Thyroid gland (tissue), 4 donors: ENCODE measurements at regions not wholly inside any gene's neighbourhood (a gene's known extent, or its start where the extent isn't known, plus 50 kb on each side); places are given as distances from the start of the nearest gene placed in this dataset.
"Not testable (repeated sequence)": the region's sequence is repeated elsewhere in the genome, so short reads cannot be mapped to it uniquely, and the experiment has no call there.

Experiments used
- DNase-seq, 2 donors: peaks; one replicate each; pipeline ENCODE4 v3.0.0-alpha.2; 2019
- H3K27ac ChIP-seq, 3 donors: fragments of 200-600 bp; sonication (generic); 1 replicate in 2 of 3; 2 replicates in 1 of 3; pipeline ENCODE4 v1.5.1; 2016 to 2019; ENCODE audit warnings: mild to moderate bottlenecking in 1 of 3, moderate library complexity in 1 of 3
- H3K27me3 ChIP-seq: fragments of 200-600 bp; sonication (generic); one replicate; pipeline ENCODE4 v1.5.1; 2019
- H3K36me3 ChIP-seq, 2 donors: fragments of 200-600 bp; sonication (generic); one replicate each; pipeline ENCODE4 v1.5.1; 2016 to 2019
- H3K4me1 ChIP-seq, 2 donors: fragments of 200-600 bp; sonication (generic); one replicate each; pipeline ENCODE4 v1.5.1; 2017 to 2019
- H3K4me3 ChIP-seq, 3 donors: fragments of 200-600 bp; sonication (generic); replicated peaks in 1 of 3; 1 replicate in 2 of 3; 2 replicates in 1 of 3; pipeline ENCODE4 v1.5.1; 2016; ENCODE audit warnings: mild to moderate bottlenecking in 1 of 3
- H3K9me3 ChIP-seq: fragments of 200-600 bp; sonication (generic); one replicate; pipeline ENCODE4 v1.5.1; 2017
- POLR2A ChIP-seq, 2 donors: fragments of 450-650 bp; IDR thresholded peaks; one replicate each; pipeline ENCODE4 v1.6.1; 2017; ENCODE audit warnings: antibody characterized with exemption in 2 of 2, mild to moderate bottlenecking in 2 of 2, moderate library complexity in 1 of 2
- WGBS, 2 donors: methylation state at CpG; one replicate each; pipeline ENCODE4 v1.1.5; 2017; 5-methylcytosine and 5-hydroxymethylcytosine counted together
- intact Hi-C: fragments of 100-400 bp; cut with DNase I; formaldehyde crosslinking; loops from one replicate; pipeline ENCODE4 v1.15.1; 2023
- TF ChIP-seq, protein P1 (sequence below), 6 experiments: fragments of 200-600 bp in 3 of 6; fragments of 450-650 bp in 3 of 6; sonication (generic) in 3 of 6; IDR thresholded peaks; one replicate each; pipeline ENCODE4 v1.5.1; 2016 to 2019; ENCODE audit warnings: antibody characterized with exemption in 6 of 6, mild to moderate bottlenecking in 2 of 6, inconsistent platforms in 1 of 6, moderate library complexity in 1 of 6

DNA sequence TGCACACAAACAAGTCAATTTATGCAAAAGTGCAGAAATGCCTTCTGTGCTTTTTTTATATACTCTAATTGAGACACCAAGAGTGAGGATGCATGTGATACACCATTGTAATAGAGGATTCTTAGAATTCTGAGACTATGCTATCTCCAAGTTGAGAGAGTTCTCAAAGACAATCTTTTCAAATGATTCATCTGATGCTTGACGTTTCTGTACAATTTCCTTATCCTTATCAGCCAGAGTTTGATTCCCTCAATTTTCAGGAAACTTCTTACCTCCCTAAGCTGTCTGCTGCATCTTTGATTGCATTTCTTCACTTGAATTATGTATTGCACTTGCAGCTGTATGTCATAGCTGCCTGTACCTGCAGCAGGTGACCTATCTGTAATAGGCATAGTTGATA is 211.3 kb upstream of the SPAG17 start:
- intact Hi-C loops: no loop called here
- H3K4me1 ChIP-seq: no peaks in the 10 kb centered on the region
- no peaks in the 10 kb centered on the region for H3K36me3 ChIP-seq
- WGBS, 2 donors: 66 to 76% methylated on average over 1 of the region's 1 CpG
- DNase-seq: no peak
- no peak overlapping the region for H3K27ac ChIP-seq
- no peaks in the 10 kb centered on the region for H3K27me3 ChIP-seq
- H3K9me3 ChIP-seq: no peaks in the 10 kb centered on the region
- TF ChIP-seq, protein P1, sequence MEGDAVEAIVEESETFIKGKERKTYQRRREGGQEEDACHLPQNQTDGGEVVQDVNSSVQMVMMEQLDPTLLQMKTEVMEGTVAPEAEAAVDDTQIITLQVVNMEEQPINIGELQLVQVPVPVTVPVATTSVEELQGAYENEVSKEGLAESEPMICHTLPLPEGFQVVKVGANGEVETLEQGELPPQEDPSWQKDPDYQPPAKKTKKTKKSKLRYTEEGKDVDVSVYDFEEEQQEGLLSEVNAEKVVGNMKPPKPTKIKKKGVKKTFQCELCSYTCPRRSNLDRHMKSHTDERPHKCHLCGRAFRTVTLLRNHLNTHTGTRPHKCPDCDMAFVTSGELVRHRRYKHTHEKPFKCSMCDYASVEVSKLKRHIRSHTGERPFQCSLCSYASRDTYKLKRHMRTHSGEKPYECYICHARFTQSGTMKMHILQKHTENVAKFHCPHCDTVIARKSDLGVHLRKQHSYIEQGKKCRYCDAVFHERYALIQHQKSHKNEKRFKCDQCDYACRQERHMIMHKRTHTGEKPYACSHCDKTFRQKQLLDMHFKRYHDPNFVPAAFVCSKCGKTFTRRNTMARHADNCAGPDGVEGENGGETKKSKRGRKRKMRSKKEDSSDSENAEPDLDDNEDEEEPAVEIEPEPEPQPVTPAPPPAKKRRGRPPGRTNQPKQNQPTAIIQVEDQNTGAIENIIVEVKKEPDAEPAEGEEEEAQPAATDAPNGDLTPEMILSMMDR (IDR thresholded peaks at IDR 0.05): no peak
- TF ChIP-seq POLR2A (IDR thresholded peaks at IDR 0.05): no peak
- no peak overlapping the region for H3K4me3 ChIP-seq

DNA sequence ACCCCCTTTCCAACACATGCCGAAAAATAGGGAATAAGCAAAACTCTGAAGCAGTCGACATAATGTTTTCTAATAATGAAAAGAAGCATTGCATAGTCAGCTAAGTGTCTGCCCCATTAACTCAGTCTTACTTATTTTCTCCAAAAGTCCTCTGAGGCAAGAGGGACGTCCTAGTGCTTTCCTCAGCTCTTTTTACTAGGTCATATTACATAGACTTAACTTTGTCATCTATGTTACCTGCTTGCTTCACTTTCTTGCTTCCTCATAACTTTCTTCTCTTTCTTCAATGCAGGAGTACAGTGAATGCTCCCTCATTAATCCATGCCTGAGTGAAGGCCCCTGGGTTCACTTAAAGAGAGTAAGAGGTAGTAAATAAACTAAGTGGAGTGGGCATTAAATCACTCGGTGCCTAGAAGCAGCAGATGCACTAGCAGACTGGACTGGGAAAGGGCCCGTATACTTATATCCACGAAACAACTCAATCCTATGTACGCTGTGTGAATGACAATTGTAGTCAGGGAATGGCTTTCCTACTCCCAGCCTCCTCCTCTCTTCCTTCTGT is 210.5 kb upstream of the SPAG17 start:
- Histone ChIP-seq H3K9me3 (no peaks in the 10 kb centered on the region), H3K27ac (no peak overlapping the region), H3K36me3 (no peaks in the 10 kb centered on the region), H3K4me1 (no peaks in the 10 kb centered on the region), H3K4me3 (no peak overlapping the region), H3K27me3 (no peaks in the 10 kb centered on the region)
- WGBS, 2 donors: 56 to 60% methylated on average over 7 of the region's 7 CpGs
- no peak for DNase-seq
- TF ChIP-seq, protein P1 (IDR thresholded peaks at IDR 0.05): no peak
- no peak for TF ChIP-seq POLR2A (IDR thresholded peaks at IDR 0.05)
- intact Hi-C loops: no loop called here

DNA sequence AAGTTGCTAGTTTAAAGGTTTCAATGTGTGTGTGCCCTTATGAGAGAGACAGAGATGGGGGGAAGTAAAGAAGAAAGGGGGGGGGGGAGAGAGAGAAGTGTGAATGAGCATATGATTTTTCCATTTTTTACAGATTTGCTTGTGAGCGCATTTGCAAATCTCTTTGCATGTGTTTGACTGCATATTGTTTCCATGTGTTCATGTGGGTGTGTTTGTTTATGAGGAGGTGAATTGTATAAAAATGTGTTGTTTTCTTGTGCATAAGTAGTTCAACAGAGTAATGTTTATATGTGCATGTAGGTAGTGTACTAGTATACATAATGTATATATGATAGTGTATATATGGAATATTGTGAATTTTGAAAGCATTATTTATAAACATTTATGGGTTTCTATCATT is 205.9 kb upstream of the SPAG17 start:
- 97 to 100% methylated on average over 1 of the region's 1 CpG for WGBS, 2 donors
- Histone ChIP-seq H3K4me1 (no peaks in the 10 kb centered on the region), H3K27me3 (no peaks in the 10 kb centered on the region), H3K36me3 (no peaks in the 10 kb centered on the region), H3K9me3 (no peaks in the 10 kb centered on the region), H3K27ac (no peak overlapping the region), H3K4me3 (no peak overlapping the region)
- TF ChIP-seq POLR2A (IDR thresholded peaks at IDR 0.05): no peak
- TF ChIP-seq, protein P1 (IDR thresholded peaks at IDR 0.05): no peak
- intact Hi-C loops: no loop called here
- DNase-seq: no peak

DNA sequence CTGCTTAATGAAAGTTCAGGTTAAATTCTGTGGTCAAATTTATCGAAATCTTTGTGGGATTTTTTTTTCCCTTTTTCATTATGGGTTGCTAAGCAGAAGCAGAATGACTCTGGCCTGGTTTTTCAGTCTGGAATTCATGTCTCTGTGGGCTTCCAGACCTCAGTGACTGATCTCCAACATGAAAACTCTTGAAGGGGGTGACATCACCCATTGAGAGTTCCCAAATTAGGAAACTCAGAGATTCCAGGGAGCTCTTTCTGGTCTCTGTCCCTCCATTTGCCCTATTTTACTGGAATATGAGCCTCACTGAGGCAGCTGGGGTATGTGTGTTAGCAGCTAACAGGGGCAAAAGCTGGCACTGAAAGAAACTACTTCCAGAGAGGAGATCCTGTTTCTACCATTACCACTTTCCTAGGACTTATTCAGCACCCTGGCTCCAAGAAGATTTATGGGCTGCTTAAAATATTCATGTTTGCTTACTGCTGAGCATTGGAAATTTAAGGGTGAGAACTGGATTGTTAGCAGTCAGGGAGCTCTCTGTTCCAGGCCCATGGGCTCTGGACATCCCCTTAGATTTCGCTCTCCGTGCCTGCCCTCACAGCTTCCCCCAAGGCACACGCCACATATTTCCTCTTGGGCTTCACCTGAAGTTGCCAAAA is 203.4 kb upstream of the SPAG17 start:
- no peak overlapping the region for H3K4me3 ChIP-seq
- TF ChIP-seq, protein P1 (IDR thresholded peaks at IDR 0.05): no peak
- no peak for TF ChIP-seq POLR2A (IDR thresholded peaks at IDR 0.05)
- H3K27ac ChIP-seq: no peak overlapping the region
- intact Hi-C loops: no loop called here
- H3K27me3 ChIP-seq: no peaks in the 10 kb centered on the region
- H3K4me1 ChIP-seq: no peaks in the 10 kb centered on the region
- H3K9me3 ChIP-seq: no peaks in the 10 kb centered on the region
- 82 to 91% methylated on average over 4 of the region's 4 CpGs for WGBS, 2 donors
- DNase-seq: no peak
- no peaks in the 10 kb centered on the region for H3K36me3 ChIP-seq

- H3K36me3 ChIP-seq: no peaks in the 10 kb centered on the region
- TF ChIP-seq, protein P1 (IDR thresholded peaks at IDR 0.05): no peak
- no peak for TF ChIP-seq POLR2A (IDR thresholded peaks at IDR 0.05)
- no peaks in the 10 kb centered on the region for H3K9me3 ChIP-seq
- intact Hi-C loops: no loop called here
- no peak for DNase-seq
- WGBS, 2 donors: 20 to 54% methylated on average over 1 of the region's 1 CpG
- H3K4me1 ChIP-seq: no peaks in the 10 kb centered on the region
- H3K27ac ChIP-seq: no peak overlapping the region
- no peaks in the 10 kb centered on the region for H3K27me3 ChIP-seq
- H3K4me3 ChIP-seq: no peak overlapping the region
Measured at GRCh38 chr1:118381197-118381869, 196.3 kb upstream of the SPAG17 start.

DNA sequence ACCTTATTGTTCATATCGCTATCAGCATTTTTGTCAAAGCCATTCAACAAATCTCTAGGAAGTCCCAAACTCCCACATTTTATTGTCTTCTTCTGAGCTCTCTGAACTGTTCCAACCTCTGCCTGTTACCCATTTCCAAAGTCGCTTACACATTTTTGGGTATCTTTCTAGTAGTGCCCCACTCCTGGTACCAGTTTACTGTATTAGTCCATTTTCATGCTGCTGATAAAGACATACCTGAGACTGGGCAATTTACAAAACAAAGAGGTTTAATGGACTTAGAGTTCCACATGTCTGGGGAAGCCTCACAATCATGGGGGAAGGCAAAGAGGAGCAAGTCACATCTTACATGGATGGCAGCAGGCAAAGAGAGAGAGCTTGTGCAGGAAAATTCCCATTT is 192.2 kb upstream of the SPAG17 start:
- H3K36me3 ChIP-seq, H3K4me3 ChIP-seq, intact Hi-C loops, H3K4me1 ChIP-seq, H3K27me3 ChIP-seq, H3K9me3 ChIP-seq, H3K27ac ChIP-seq, DNase-seq: not testable (repeated sequence)
- 94 to 97% methylated on average over 2 of the region's 2 CpGs for WGBS, 2 donors
